GM13976 (cell line): ENCODE measurements at regions not wholly inside any gene's neighbourhood (a gene's known extent, or its start where the extent isn't known, plus 50 kb on each side); places are given as distances from the start of the nearest gene placed in this dataset.
"Not testable (repeated sequence)": the region's sequence is repeated elsewhere in the genome, so short reads cannot be mapped to it uniquely, and the experiment has no call there.

Experiments used
- DNase-seq: peaks from one replicate; pipeline ENCODE4 v3.0.0; 2012; ENCODE audit warnings: low spot score
- in situ Hi-C: fragments of 300-500 bp; cut with MboI; formaldehyde crosslinking; loops from one replicate; pipeline ENCODE4 v1.12.0; 2022; ENCODE audit warnings: low sequenced_read_pairs, mixed read lengths, inconsistent platforms; ENCODE audit not compliant: unreplicated experiment
- TF ChIP-seq, protein P1 (sequence below): IDR thresholded peaks from 2 replicates; pipeline ENCODE4 v1.5.1; 2012; ENCODE audit warnings: borderline replicate concordance, mild to moderate bottlenecking; ENCODE audit not compliant: insufficient read depth; ENCODE audit errors: extremely low read depth, missing control alignments, control extremely low read depth

DNA sequence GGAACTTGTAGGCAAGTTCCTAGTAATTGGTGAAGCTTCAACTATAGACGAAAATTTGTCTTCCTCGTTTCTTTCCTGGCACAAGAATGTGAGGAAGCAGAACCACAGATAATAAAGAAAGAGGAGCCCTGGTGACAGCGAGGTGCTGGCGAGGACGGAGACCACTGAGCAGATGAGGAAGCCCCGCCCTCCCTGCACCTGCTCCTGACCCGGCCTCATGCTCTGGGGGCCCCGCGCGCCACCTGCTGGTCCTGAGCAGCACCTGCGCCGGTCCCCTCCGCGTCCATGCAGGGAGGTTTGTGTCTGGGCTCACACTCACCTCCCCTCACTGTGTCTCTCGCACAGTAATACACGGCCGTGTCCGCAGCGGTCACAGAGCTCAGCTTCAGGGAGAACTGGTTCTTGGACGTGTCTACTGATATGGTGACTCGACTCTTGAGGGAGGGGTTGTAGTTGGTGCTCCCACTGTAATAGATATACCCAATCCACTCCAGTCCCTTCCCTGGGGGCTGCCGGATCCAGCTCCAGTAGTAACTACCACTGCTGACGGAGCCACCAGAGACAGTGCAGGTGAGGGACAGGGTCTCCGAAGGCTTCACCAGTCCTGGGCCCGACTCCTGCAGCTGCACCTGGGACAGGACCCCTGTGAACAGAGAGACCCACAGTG, 1112.5 kb downstream of the TMEM121 start:
- in situ Hi-C loops: not testable (repeated sequence)
- TF ChIP-seq, protein P1, sequence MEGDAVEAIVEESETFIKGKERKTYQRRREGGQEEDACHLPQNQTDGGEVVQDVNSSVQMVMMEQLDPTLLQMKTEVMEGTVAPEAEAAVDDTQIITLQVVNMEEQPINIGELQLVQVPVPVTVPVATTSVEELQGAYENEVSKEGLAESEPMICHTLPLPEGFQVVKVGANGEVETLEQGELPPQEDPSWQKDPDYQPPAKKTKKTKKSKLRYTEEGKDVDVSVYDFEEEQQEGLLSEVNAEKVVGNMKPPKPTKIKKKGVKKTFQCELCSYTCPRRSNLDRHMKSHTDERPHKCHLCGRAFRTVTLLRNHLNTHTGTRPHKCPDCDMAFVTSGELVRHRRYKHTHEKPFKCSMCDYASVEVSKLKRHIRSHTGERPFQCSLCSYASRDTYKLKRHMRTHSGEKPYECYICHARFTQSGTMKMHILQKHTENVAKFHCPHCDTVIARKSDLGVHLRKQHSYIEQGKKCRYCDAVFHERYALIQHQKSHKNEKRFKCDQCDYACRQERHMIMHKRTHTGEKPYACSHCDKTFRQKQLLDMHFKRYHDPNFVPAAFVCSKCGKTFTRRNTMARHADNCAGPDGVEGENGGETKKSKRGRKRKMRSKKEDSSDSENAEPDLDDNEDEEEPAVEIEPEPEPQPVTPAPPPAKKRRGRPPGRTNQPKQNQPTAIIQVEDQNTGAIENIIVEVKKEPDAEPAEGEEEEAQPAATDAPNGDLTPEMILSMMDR: peak; percentile 74
- peak; percentile 40 for DNase-seq

DNA sequence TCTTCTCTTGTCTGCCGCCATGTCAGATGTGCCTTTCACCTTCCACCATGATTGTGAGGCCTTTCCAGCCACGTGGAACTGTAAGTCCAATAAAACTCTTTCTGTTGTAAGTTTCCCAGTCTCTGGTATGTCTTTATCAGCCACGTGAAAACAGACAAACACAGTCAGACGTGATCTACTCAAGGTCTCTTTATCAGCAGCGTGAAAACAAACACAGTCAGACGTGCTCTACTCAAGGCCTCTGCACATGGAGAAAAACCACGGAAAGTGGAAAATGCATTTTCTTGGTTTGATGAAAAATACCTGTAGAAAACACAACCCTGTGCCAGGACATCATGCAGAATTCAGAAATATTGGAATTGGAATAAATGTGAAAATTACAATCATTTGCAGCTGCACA, 1115.7 kb downstream of the TMEM121 start:
- TF ChIP-seq, protein P1: no peak
- in situ Hi-C loops: no loop called here
- DNase-seq: no peak

DNA sequence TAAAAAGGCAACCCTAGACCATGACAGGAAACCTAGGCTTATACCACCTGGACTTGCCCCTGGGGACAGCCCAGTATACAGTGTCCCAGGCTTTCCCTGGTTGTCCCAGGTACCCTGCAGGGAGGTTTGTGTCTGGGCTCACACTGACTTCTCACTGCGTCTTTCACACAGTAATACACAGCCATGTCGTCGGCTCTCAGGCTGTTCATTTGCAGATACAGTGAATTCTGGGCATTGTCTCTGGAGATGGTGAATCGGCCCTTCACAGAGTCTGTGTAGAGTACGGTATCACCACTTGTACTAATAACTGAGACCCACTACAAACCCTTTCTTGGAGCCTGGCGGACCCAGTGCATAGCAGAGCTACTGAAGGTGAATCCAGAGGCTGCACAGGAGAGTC, 1116.6 kb downstream of the TMEM121 start:
- DNase-seq, in situ Hi-C loops: not testable (repeated sequence)

DNA sequence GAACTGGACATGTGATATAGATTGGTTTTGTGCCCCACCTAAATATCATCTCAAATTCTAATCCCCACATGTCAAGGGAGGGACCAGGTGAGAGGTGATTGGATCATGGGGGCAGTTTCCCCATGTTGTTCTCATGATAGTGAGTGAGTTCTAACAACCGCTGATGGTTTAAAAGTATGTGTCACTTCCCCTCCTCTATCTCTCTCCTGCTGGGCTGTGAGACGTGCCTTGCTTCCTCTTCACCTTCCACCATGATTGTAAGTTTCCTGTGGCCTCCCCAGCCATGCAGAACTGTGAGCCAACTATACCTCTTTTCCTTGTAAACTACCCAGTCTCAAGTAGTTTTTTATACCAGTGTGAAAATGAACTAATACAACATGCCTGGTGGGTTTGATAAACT, 1122.5 kb downstream of the TMEM121 start:
- in situ Hi-C loops, DNase-seq: not testable (repeated sequence)

DNA sequence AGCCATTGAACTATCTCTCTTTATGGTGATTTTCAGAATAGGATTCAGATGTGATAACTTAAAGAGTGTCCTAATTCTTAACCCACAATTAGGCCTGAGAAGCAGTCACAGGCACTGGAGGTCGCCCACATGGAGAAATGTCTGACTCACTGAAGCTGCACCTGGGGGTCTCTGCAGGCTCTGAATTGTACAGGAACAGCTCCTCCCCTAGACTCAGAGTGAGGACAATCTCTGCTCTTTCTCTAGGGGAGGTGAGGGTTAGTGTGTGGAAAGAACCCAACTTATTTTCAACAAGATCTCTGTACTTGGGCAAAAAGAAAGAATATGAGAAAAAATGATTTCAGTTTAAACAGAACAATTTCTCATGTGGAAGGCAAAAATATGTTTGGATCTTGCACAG, 1124.6 kb downstream of the TMEM121 start:
- in situ Hi-C loops: no loop called here
- no peak for DNase-seq
- TF ChIP-seq, protein P1: no peak

DNA sequence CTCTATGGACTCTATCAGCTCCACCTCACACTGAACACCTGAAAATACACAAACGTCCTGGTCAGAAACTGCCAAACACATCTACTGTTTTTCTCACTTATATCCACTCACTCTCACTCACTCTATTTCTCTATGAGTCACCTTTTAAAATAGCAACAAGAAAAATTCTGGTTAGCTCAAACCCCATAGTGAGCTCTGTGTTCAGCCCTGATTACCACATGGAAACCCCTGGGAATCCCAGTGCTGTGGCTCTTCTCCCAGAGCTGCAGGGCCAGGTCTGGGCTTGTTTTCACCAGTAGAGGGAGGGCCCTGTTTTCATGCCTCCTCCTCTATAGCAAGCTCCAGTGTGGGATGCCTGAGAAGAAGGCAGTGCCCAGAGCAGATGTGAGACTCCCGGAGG, 1126.1 kb downstream of the TMEM121 start:
- TF ChIP-seq, protein P1: no peak
- in situ Hi-C loops: no loop called here
- DNase-seq: peak; percentile 23

DNA sequence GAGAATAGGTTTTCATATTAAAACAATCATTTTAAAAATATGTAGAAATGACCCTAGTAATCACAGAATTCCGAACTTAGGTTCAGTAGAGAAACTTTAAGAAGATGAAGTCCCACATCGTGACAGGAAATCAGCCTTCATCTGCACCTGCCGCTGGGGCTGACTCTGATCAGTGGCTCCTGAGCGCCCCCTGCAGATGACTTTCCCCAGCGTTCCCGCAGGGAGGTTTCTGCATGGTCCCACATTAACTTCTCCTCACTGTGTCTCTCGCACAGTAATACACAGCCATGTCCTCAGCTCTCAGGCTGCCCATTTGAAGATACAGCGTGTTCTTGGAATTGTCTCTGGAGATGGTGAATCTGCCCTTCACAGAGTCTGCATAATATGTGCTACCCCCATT, 1131.1 kb downstream of the TMEM121 start:
- peak; percentile 8 for DNase-seq
- in situ Hi-C loops: no loop called here
- TF ChIP-seq, protein P1: peak; percentile 57

DNA sequence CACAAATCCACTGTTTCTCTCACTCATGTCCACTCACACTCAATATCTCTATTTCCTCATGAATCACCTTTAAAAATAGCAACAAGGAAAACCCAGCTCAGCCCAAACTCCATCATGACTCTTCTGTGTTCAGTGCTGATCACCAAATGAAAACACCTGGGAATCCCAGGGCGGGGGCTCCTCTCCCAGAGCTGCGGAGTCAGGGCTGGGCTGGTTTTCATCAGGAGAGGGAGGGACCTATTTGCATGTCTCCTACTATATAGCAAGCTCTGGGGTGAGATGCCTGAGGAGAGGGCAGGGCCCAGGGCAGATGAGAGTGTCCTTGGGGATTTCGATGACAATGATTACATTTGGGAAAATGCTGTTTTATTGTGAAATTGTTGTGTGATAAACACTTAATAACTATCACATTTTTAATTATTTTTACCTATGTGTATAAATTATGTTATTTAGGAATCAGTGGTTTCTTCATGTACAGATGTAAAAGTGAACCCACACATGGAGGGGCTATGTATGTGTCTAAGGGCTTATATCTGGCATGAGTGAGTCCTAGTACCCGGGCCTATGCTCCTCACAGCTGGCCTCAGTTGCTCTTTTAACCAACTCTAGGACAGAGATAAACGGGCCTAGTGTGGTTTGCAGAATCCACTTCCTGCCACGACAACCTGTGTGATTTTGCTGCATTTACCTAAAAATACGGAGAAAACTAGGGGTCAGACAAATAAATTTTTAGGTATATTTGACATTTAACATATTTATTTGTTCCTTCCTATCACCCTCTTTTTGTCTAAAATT, 1131.9 kb downstream of the TMEM121 start:
- DNase-seq, in situ Hi-C loops: not testable (repeated sequence)
